HepG2 (cell line): ENCODE measurements at regions not wholly inside any gene's neighbourhood (a gene's known extent, or its start where the extent isn't known, plus 50 kb on each side); places are given as distances from the start of the nearest gene placed in this dataset.

Experiments
- ATAC-seq: fragments of 200-7000 bp; cut with Tn5 transposase; 3 replicates; pipeline ENCODE4 v1.9.1; 2020; ENCODE audit warnings: mild to moderate bottlenecking, moderate library complexity
- BruUV-seq: library from RNA; stranded (reverse); fragments of 400-500 nt; replicated peaks from 2 replicates; lab custom pipeline; 2021; lab: Mats Ljungman, UMichigan
- CTCF ChIA-PET: fragments of 300-600 bp; formaldehyde crosslinking; extraction: SDS; loops from one replicate; lab custom pipeline; 2021; ENCODE audit warnings: low total read pairs, inconsistent platforms, low intra/inter-chr PET ratio; lab: Yijun Ruan, JAX
- POLR2A ChIA-PET: fragments of 350-600 bp; sonication (Branson Sonifier 250); formaldehyde crosslinking; loops from one replicate; lab custom pipeline; 2020; ENCODE audit warnings: antibody characterized with exemption, inconsistent platforms; lab: Yijun Ruan, JAX
- DNase-seq: peaks from one replicate; pipeline ENCODE4 v3.0.0-alpha.2; 2015; ENCODE audit warnings: low spot score
- FAIRE-seq: peaks from 3 replicates; lab custom pipeline; 2011; peaks lifted over from hg19 to GRCh38; lab: Jason Lieb, UNC
- H2AFZ ChIP-seq: one replicate; pipeline ENCODE4 v1.6.1; 2011; ENCODE audit warnings: low read length, inconsistent platforms
- H3K27ac ChIP-seq: fragments of 300-600 bp; 3 replicates; pipeline ENCODE4 v1.8.0; 2011; ENCODE audit warnings: mixed run types, mild to moderate bottlenecking, mixed read lengths, low read length, inconsistent platforms; ENCODE audit not compliant: insufficient read depth; ENCODE audit errors: extremely low read length
- H3K27me3 ChIP-seq, 2 experiments: fragments of 200-600 bp in 1 of 2; 2 replicates in 1 of 2; 3 replicates in 1 of 2; pipeline versions ENCODE4 v1.6.0 to v1.8.0; 2011; ENCODE audit warnings: low read length in 2 of 2, mild to moderate bottlenecking in 2 of 2, moderate library complexity in 2 of 2, inconsistent platforms in 1 of 2; ENCODE audit not compliant: insufficient read depth in 2 of 2, control insufficient read depth in 1 of 2
- H3K36me3 ChIP-seq, 2 experiments: fragments of 200-600 bp in 1 of 2; replicated peaks in 1 of 2; 2 replicates in 1 of 2; 3 replicates in 1 of 2; pipeline versions ENCODE4 v1.5.1 to v1.8.0; 2011; ENCODE audit warnings: low read length in 2 of 2, inconsistent platforms in 1 of 2; ENCODE audit not compliant: insufficient read depth in 2 of 2, control insufficient read depth in 1 of 2
- H3K4me1 ChIP-seq: 2 replicates; pipeline ENCODE4 v1.5.1; 2012; ENCODE audit warnings: low read length, inconsistent platforms; ENCODE audit not compliant: insufficient read depth
- H3K4me2 ChIP-seq: 2 replicates; pipeline ENCODE4 v1.6.0; 2011; ENCODE audit warnings: low read depth, low read length, inconsistent platforms
- H3K4me3 ChIP-seq, 3 experiments: fragments of 200-600 bp in 1 of 3; sonication (generic), shearing (Covaris generic) in 1 of 3; replicated peaks in 1 of 3; 2 replicates each; pipeline ENCODE4 v1.5.1; 2011 to 2016; ENCODE audit warnings: low read length in 3 of 3, inconsistent platforms in 2 of 3, low read depth in 2 of 3, mild to moderate bottlenecking in 2 of 3, control low read depth in 1 of 3, mixed read lengths in 1 of 3; ENCODE audit not compliant: insufficient read depth in 1 of 3
- H3K79me2 ChIP-seq: one replicate; pipeline ENCODE4 v1.6.1; 2011; ENCODE audit warnings: low read length, inconsistent platforms; ENCODE audit not compliant: insufficient read depth
- H3K9ac ChIP-seq: 2 replicates; pipeline ENCODE4 v1.6.0; 2011; ENCODE audit warnings: mild to moderate bottlenecking, low read depth, low read length, inconsistent platforms; ENCODE audit not compliant: insufficient read depth
- H3K9me3 ChIP-seq: 2 replicates; pipeline ENCODE4 v1.5.1; 2012; ENCODE audit warnings: mild to moderate bottlenecking, low read length
- H4K20me1 ChIP-seq: 2 replicates; pipeline ENCODE4 v1.6.0; 2011; ENCODE audit warnings: inconsistent platforms, mild to moderate bottlenecking, low read length, moderate library complexity; ENCODE audit not compliant: insufficient read depth
- ARID5B ChIP-seq: IDR thresholded peaks from 2 replicates; pipeline ENCODE4 v1.4.0; 2020; ENCODE audit warnings: mild to moderate bottlenecking, missing genetic modification reagents
- HNRNPK ChIP-seq: fragments of 200-400 bp; formaldehyde crosslinking; IDR thresholded peaks from 2 replicates; pipeline ENCODE4 v1.6.1; 2018; ENCODE audit warnings: low read length, low read depth, moderate library complexity, mild to moderate bottlenecking; ENCODE audit not compliant: poor library complexity, severe bottlenecking
- NRL ChIP-seq: sonication (generic); formaldehyde crosslinking; IDR thresholded peaks from 2 replicates; pipeline ENCODE4 v1.5.0; 2020; ENCODE audit warnings: missing genetic modification reagents, mild to moderate bottlenecking, moderate library complexity, borderline replicate concordance
- RERE ChIP-seq: IDR thresholded peaks from 2 replicates; pipeline ENCODE4 v1.6.1; 2016; ENCODE audit warnings: low read depth, missing genetic modification reagents, missing compliant biosample characterization
- SIN3A ChIP-seq: IDR thresholded peaks from 2 replicates; pipeline ENCODE4 v1.6.1; 2011; ENCODE audit warnings: low read depth, mild to moderate bottlenecking, control low read depth, low read length, borderline replicate concordance
- SYNCRIP ChIP-seq: fragments of 200-400 bp; formaldehyde crosslinking; IDR thresholded peaks from 2 replicates; pipeline ENCODE4 v1.6.1; 2018; ENCODE audit warnings: mild to moderate bottlenecking, low read depth, low read length; ENCODE audit not compliant: insufficient read depth
- TARDBP ChIP-seq: sonication (generic); formaldehyde crosslinking; IDR thresholded peaks from 2 replicates; pipeline ENCODE4 v1.8.0; 2022; ENCODE audit warnings: mild to moderate bottlenecking, missing genetic modification reagents
- ZBTB49 ChIP-seq: sonication (generic); formaldehyde crosslinking; IDR thresholded peaks from 2 replicates; pipeline ENCODE4 v1.4.0; 2020; ENCODE audit warnings: missing genetic modification reagents, borderline replicate concordance
- ZFP36 ChIP-seq: fragments of 150-350 bp; IDR thresholded peaks from 2 replicates; pipeline ENCODE4 v1.6.1; 2018; ENCODE audit warnings: borderline replicate concordance, low read length, low read depth; ENCODE audit not compliant: partially characterized antibody
- ZNF143 ChIP-seq: sonication (generic); formaldehyde crosslinking; IDR thresholded peaks from 2 replicates; pipeline ENCODE4 v1.4.0; 2020; ENCODE audit warnings: missing genetic modification reagents
- ZNF549 ChIP-seq: sonication (generic); formaldehyde crosslinking; IDR thresholded peaks from 2 replicates; pipeline ENCODE4 v1.5.0; 2020; ENCODE audit warnings: missing genetic modification reagents
- WGBS: methylation state at CpG from one replicate; pipeline ENCODE4 v1.1.6; 2017; ENCODE audit warnings: low lambda C conversion rate; 5-methylcytosine and 5-hydroxymethylcytosine counted together
- in situ Hi-C: cut with HindIII; loops from 2 replicates; pipeline ENCODE4 v1.10.0; 2017; ENCODE audit warnings: low pct_unique_long_range_greater_than_20kb; ENCODE audit not compliant: extremely low pct_ligation_motif_present
- intact Hi-C: fragments of 100-400 bp; cut with micrococcal nuclease; formaldehyde crosslinking; loops from one replicate; pipeline ENCODE4 v1.10.0; 2022; ENCODE audit not compliant: unreplicated experiment

GRCh38 chr7:89661876-89662275 is 492.4 kb upstream of the STEAP1 start:
- Histone ChIP-seq H3K4me2 (no peak overlapping the region), H3K27ac (no peak overlapping the region), H3K4me1 (no peaks in the 10 kb centered on the region), H3K4me3 (no peak overlapping the region), H3K27me3 (no peaks in the 10 kb centered on the region), H2AFZ (no peak overlapping the region), H3K36me3 (no peaks in the 10 kb centered on the region), H3K9me3 (no peaks in the 10 kb centered on the region; the same call in 1 of the 2 replicates), H3K9ac (no peak overlapping the region), H4K20me1 (no peaks in the 10 kb centered on the region), H3K79me2 (no peaks in the 10 kb centered on the region)
- in situ Hi-C loops (no loop called here), intact Hi-C loops (no loop called here)
- FAIRE-seq (no peak), DNase-seq (no peak), ATAC-seq (no peak)
- WGBS = 0% methylated on average over 2 of the region's 2 CpGs
- ChIA-PET CTCF (no interaction called here), POLR2A (no interaction called here)
- no TSS peak for BruUV-seq
- TF ChIP-seq ZNF143 (CRISPR knock-in tag) (no peak), SIN3A (no peak), ZBTB49 (CRISPR knock-in tag) (no peak), SYNCRIP (no peak), ZNF549 (CRISPR knock-in tag) (no peak), RERE (CRISPR knock-in tag) (no peak), NRL (CRISPR knock-in tag) (no peak), TARDBP (CRISPR knock-in tag) (no peak), HNRNPK (no peak), ARID5B (CRISPR knock-in tag) (no peak), ZFP36 (no peak)
